SU-DHL-6 (cell line): ENCODE measurements at regions not wholly inside any gene's neighbourhood (a gene's known extent, or its start where the extent isn't known, plus 50 kb on each side); places are given as distances from the start of the nearest gene placed in this dataset.
"Not testable (repeated sequence)": the region's sequence is repeated elsewhere in the genome, so short reads cannot be mapped to it uniquely, and the experiment has no call there.

Experiments
- CTCF ChIP-seq: fragments of 200-600 bp; sonication (generic); IDR thresholded peaks from one replicate; pipeline ENCODE4 v1.5.1; 2017; ENCODE audit warnings: antibody characterized with exemption, mild to moderate bottlenecking, low read length, moderate library complexity; ENCODE audit not compliant: insufficient read depth, poor library complexity, severe bottlenecking
- EZH2phosphoT487 ChIP-seq: fragments of 200-600 bp; sonication (generic), shearing (Covaris generic); conservative IDR thresholded peaks from 2 replicates; pipeline ENCODE4 v1.6.1; 2018; ENCODE audit warnings: mild to moderate bottlenecking, antibody characterized with exemption, low read length, moderate library complexity, mixed read lengths

GRCh38 chr10:46210427-46210826, 76.4 kb upstream of the ANTXRL start:
- TF ChIP-seq CTCF, EZH2phosphoT487: not testable (repeated sequence)
